K562 (cell line): ENCODE measurements at regions not wholly inside any gene's neighbourhood (a gene's known extent, or its start where the extent isn't known, plus 50 kb on each side); places are given as distances from the start of the nearest gene placed in this dataset.

ENCODE experiments used
- ATAC-seq: fragments of 200-7000 bp; cut with Tn5 transposase; 3 replicates; pipeline ENCODE4 v1.9.1; 2020; ENCODE audit warnings: moderate library complexity
- BruUV-seq: library from RNA; stranded (reverse); fragments of 400-500 nt; replicated peaks from 2 replicates; lab custom pipeline; 2021; lab: Mats Ljungman, UMichigan
- CTCF ChIA-PET: fragments of 300-600 bp; formaldehyde crosslinking; extraction: SDS; loops from one replicate; lab custom pipeline; 2021; ENCODE audit warnings: low intra/inter-chr PET ratio; lab: Yijun Ruan, JAX
- POLR2A ChIA-PET: fragments of 300-600, 350-650 bp; sonication (Branson Sonifier 250); formaldehyde crosslinking; extraction: SDS; loops from one replicate; lab custom pipeline; 2021; ENCODE audit warnings: antibody characterized with exemption, inconsistent platforms; lab: Yijun Ruan, JAX
- DNase-seq, 4 experiments: peaks; one replicate each; pipeline versions ENCODE4 v3.0.0 to v3.0.0-alpha.2; 2011 to 2018; ENCODE audit warnings: low spot score in 3 of 4, mixed read lengths in 3 of 4; ENCODE audit errors: extremely low read depth in 1 of 4
- FAIRE-seq: peaks from 2 replicates; lab custom pipeline; 2011; peaks lifted over from hg19 to GRCh38; lab: Jason Lieb, UNC
- H2AFZ ChIP-seq: 2 replicates; pipeline ENCODE4 v1.6.0; 2011; ENCODE audit warnings: low read depth, low read length, control low read depth, inconsistent platforms
- H3K27ac ChIP-seq: fragments of 200-600 bp; 3 replicates; pipeline ENCODE4 v1.8.0; 2011; ENCODE audit warnings: low read depth, mild to moderate bottlenecking, control low read depth, inconsistent platforms, low read length, moderate library complexity, mixed read lengths; ENCODE audit errors: extremely low read depth
- H3K27me3 ChIP-seq, 2 experiments: fragments of 300-600 bp in 1 of 2; 2 replicates in 1 of 2; 3 replicates in 1 of 2; pipeline versions ENCODE4 v1.6.0 to v1.8.0; 2011; ENCODE audit warnings: inconsistent platforms in 2 of 2, low read length in 2 of 2, mild to moderate bottlenecking in 1 of 2, mixed read lengths in 1 of 2, moderate library complexity in 1 of 2; ENCODE audit not compliant: control insufficient read depth in 2 of 2, insufficient read depth in 2 of 2
- H3K36me3 ChIP-seq: fragments of 300-600 bp; 3 replicates; pipeline ENCODE4 v1.8.0; 2011; ENCODE audit warnings: mild to moderate bottlenecking, low read length, inconsistent platforms; ENCODE audit not compliant: control insufficient read depth, insufficient read depth
- H3K4me1 ChIP-seq, 2 experiments: fragments of 200-600 bp in 1 of 2; replicated peaks in 1 of 2; 2 replicates in 1 of 2; 3 replicates in 1 of 2; pipeline versions ENCODE4 v1.5.1 to v1.8.0; 2011; ENCODE audit warnings: inconsistent platforms in 2 of 2, low read length in 2 of 2, mild to moderate bottlenecking in 1 of 2, mixed read lengths in 1 of 2, moderate library complexity in 1 of 2; ENCODE audit not compliant: control insufficient read depth in 2 of 2, insufficient read depth in 2 of 2
- H3K4me2 ChIP-seq: 2 replicates; pipeline ENCODE4 v1.6.1; 2011; ENCODE audit warnings: low read length, control low read depth, inconsistent platforms, mixed read lengths; ENCODE audit not compliant: insufficient read depth
- H3K4me3 ChIP-seq: fragments of 200-600 bp; sonication (generic), shearing (Covaris generic); 2 replicates; pipeline ENCODE4 v1.5.1; 2016; ENCODE audit warnings: control low read depth, inconsistent platforms
- H3K79me2 ChIP-seq: fragments of 200-600 bp; 3 replicates; pipeline ENCODE4 v1.8.0; 2011; ENCODE audit warnings: low read length, inconsistent platforms; ENCODE audit not compliant: control insufficient read depth, insufficient read depth
- H3K9ac ChIP-seq, 2 experiments: 2 replicates each; pipeline versions ENCODE4 v1.6.0 to v1.6.1; 2011; ENCODE audit warnings: low read depth in 2 of 2, low read length in 2 of 2, control low read depth in 1 of 2, inconsistent platforms in 1 of 2, mild to moderate bottlenecking in 1 of 2, mixed read lengths in 1 of 2; ENCODE audit not compliant: insufficient read depth in 1 of 2
- H3K9me1 ChIP-seq: one replicate; pipeline ENCODE4 v1.6.0; 2011; ENCODE audit warnings: inconsistent platforms, mild to moderate bottlenecking, low read length, moderate library complexity; ENCODE audit not compliant: control insufficient read depth, insufficient read depth
- H3K9me3 ChIP-seq: replicated peaks from 2 replicates; pipeline ENCODE4 v1.5.1; 2011; ENCODE audit warnings: low read depth, low read length, inconsistent platforms; ENCODE audit not compliant: control insufficient read depth, insufficient read depth
- H4K20me1 ChIP-seq: replicated peaks from 2 replicates; pipeline ENCODE4 v1.6.1; 2011; ENCODE audit warnings: low read length, inconsistent platforms, mixed read lengths; ENCODE audit not compliant: control insufficient read depth, insufficient read depth
- CBX2 ChIP-seq: fragments of 200-600 bp; sonication (generic); IDR thresholded peaks from one replicate; pipeline ENCODE4 v1.6.1; 2012; ENCODE audit warnings: mild to moderate bottlenecking, low read length, inconsistent platforms; ENCODE audit not compliant: insufficient read depth, poor library complexity, severe bottlenecking
- CBX3 ChIP-seq, 2 experiments: IDR thresholded peaks; 1 replicate in 1 of 2; 2 replicates in 1 of 2; pipeline ENCODE4 v1.6.1; 2012; ENCODE audit warnings: inconsistent platforms in 2 of 2, low read length in 2 of 2, borderline replicate concordance in 1 of 2, control low read depth in 1 of 2
- ESRRA ChIP-seq: fragments of 450-650 bp; IDR thresholded peaks from 2 replicates; pipeline ENCODE4 v1.6.1; 2014; ENCODE audit warnings: low read depth, mild to moderate bottlenecking, moderate library complexity, borderline replicate concordance
- FOXM1 ChIP-seq, 2 experiments: fragments of 450-650 bp in 1 of 2; sonication (generic) in 1 of 2; formaldehyde crosslinking in 1 of 2; IDR thresholded peaks; 2 replicates each; pipeline versions ENCODE4 v1.6.1 to v1.9.0; 2017 to 2022; ENCODE audit warnings: low read depth in 2 of 2, mild to moderate bottlenecking in 2 of 2, missing genetic modification reagents in 1 of 2, moderate library complexity in 1 of 2
- NFYB ChIP-seq: IDR thresholded peaks from 2 replicates; pipeline ENCODE4 v1.6.1; 2011; ENCODE audit warnings: mild to moderate bottlenecking, moderate library complexity; ENCODE audit not compliant: insufficient read length; ENCODE audit errors: extremely low read depth
- RBM39 ChIP-seq: fragments of 200-400 bp; formaldehyde crosslinking; optimal IDR thresholded peaks from 2 replicates; pipeline ENCODE3; 2018; ENCODE audit warnings: low read depth, low read length
- SOX6 ChIP-seq: fragments of 450-650 bp; IDR thresholded peaks from 2 replicates; pipeline ENCODE4 v1.6.1; 2014; ENCODE audit warnings: mild to moderate bottlenecking
- SUPT5H ChIP-seq: fragments of 450-650 bp; IDR thresholded peaks from 2 replicates; pipeline ENCODE4 v1.6.1; 2016
- TFAM ChIP-seq: fragments of 250-450 bp; sonication (Bioruptor Pico); conservative IDR thresholded peaks from 2 replicates; pipeline ENCODE4 v1.5.0; 2021; ENCODE audit warnings: mild to moderate bottlenecking, moderate library complexity
- ZNF121 ChIP-seq: sonication (generic); formaldehyde crosslinking; conservative IDR thresholded peaks from 2 replicates; pipeline ENCODE4 v1.8.0; 2022; ENCODE audit warnings: missing genetic modification reagents
- ZNF3 ChIP-seq: fragments of 250-450 bp; sonication (Bioruptor Pico); IDR thresholded peaks from 2 replicates; pipeline ENCODE4 v1.5.0; 2021; ENCODE audit warnings: mild to moderate bottlenecking, moderate library complexity
- ZNF785 ChIP-seq: fragments of 250-450 bp; sonication (Bioruptor Pico); IDR thresholded peaks from 2 replicates; pipeline ENCODE4 v1.4.0; 2020; ENCODE audit warnings: mild to moderate bottlenecking
- WGBS: fragments of 100-300 bp; shearing (Covaris generic); methylation state at CpG from one replicate; pipeline ENCODE4 v1.1.6; 2016; ENCODE audit warnings: low coverage, mixed read lengths; ENCODE audit not compliant: insufficient coverage; ENCODE audit errors: missing lambda C conversion rate; 5-methylcytosine and 5-hydroxymethylcytosine counted together
- in situ Hi-C: fragments of 300-500 bp; cut with MboI; formaldehyde crosslinking; loops from 4 replicates; pipeline ENCODE4 v1.15.0; 2018; ENCODE audit warnings: inconsistent platforms, mixed read lengths
- intact Hi-C: fragments of 100-400 bp; cut with micrococcal nuclease; formaldehyde crosslinking; loops from 2 replicates; pipeline ENCODE4 v1.14.2; 2022

GRCh38 chr2:43095533-43096295 is 130.7 kb downstream of the ZFP36L2 start:
- H4K20me1 ChIP-seq: no peaks in the 10 kb centered on the region
- H3K27ac ChIP-seq: no peak overlapping the region
- no TSS peak for BruUV-seq
- TF ChIP-seq SOX6: no peak
- no peak for TF ChIP-seq NFYB
- TF ChIP-seq ZNF121 (CRISPR knock-in tag): peak; percentile 63
- TF ChIP-seq CBX3 (IDR thresholded peaks at IDR 0.05; ENCODE audit: borderline replicate concordance in 1 of 2, low read length in 2 of 2): 0 out of 3 replicates have a peak, but pooled peaks of 1 of the 2 experiments have one; percentile 30
- TF ChIP-seq RBM39: no peak
- no peak for TF ChIP-seq SUPT5H
- no peak for TF ChIP-seq ZNF3 (CRISPR knock-in tag)
- TF ChIP-seq CBX2: no peak
- TF ChIP-seq FOXM1 (IDR thresholded peaks at IDR 0.05; ENCODE audit: low read depth): no peak
- TF ChIP-seq FOXM1 (CRISPR knock-in tag; IDR thresholded peaks at IDR 0.05; ENCODE audit: low read depth): no peak
- no peak for TF ChIP-seq ESRRA
- TF ChIP-seq TFAM: no peak
- no peak for TF ChIP-seq ZNF785 (CRISPR knock-in tag)
- CTCF ChIA-PET: interaction anchor here (0.6 kb wide), 1 partner anchor 516 kb away, joined by 4 read pairs; no protein-coding TSS in a partner anchor
- DNase-seq: no peak
- H3K9me3 ChIP-seq: no peaks in the 10 kb centered on the region
- in situ Hi-C loops: no loop called here
- POLR2A ChIA-PET: no interaction called here
- ATAC-seq: no peak
- no peak overlapping the region for H3K9ac ChIP-seq
- no peaks in the 10 kb centered on the region for H3K9me1 ChIP-seq
- FAIRE-seq: peak; percentile 44
- no peak overlapping the region for H3K4me2 ChIP-seq
- H3K4me3 ChIP-seq: no peak overlapping the region
- no peaks in the 10 kb centered on the region for H3K79me2 ChIP-seq
- intact Hi-C loops: no loop called here
- peaks cover 0 to 2% of the 10 kb centered on the region in 2 experiments; a peak in 1 of 5 replicates for H3K4me1 ChIP-seq
- H2AFZ ChIP-seq: no peak overlapping the region
- no peaks in the 10 kb centered on the region for H3K27me3 ChIP-seq
- WGBS: 37% methylated on average over 4 of the region's 4 CpGs
- no peaks in the 10 kb centered on the region for H3K36me3 ChIP-seq
